ENCODE measurements at regions not wholly inside any gene's neighbourhood (a gene's known extent, or its start where the extent isn't known, plus 50 kb on each side); places are given as distances from the start of the nearest gene placed in this dataset.

GRCh38 chr17:62882284-62882683 is 74.2 kb upstream of the MARCHF10 start:
- DNase-seq (ENCODE audit: low spot score), result no peak

GRCh38 chr17:62880120-62880519 is 72.0 kb upstream of the MARCHF10 start:
- DNase-seq (ENCODE audit: low spot score), result no peak

- no peak for DNase-seq (ENCODE audit: low spot score)
These were observed 68.7 kb upstream of the MARCHF10 start for GRCh38 chr17:62876673-62877405.

- no peak for DNase-seq (ENCODE audit: low spot score)
These were observed 67.9 kb upstream of the MARCHF10 start for GRCh38 chr17:62876063-62876462.

- DNase-seq (ENCODE audit: low spot score), result no peak
These were observed 67.2 kb upstream of the MARCHF10 start for GRCh38 chr17:62875296-62875695.

GRCh38 chr17:62871291-62871690 is 63.2 kb upstream of the MARCHF10 start:
- no peak for DNase-seq (ENCODE audit: low spot score)

- no peak for DNase-seq (ENCODE audit: low spot score)
These were observed 62.4 kb upstream of the MARCHF10 start for GRCh38 chr17:62870552-62870971.

- DNase-seq (ENCODE audit: low spot score), result no peak
These were observed 62.0 kb upstream of the MARCHF10 start for GRCh38 chr17:62870030-62870541.

GRCh38 chr17:62868723-62869122 is 60.6 kb upstream of the MARCHF10 start:
- DNase-seq (ENCODE audit: low spot score), result no peak

- DNase-seq (ENCODE audit: low spot score), result no peak
These were observed 59.9 kb upstream of the MARCHF10 start for GRCh38 chr17:62868008-62868407.

- DNase-seq (ENCODE audit: low spot score), result no peak
These were observed 59.2 kb upstream of the MARCHF10 start for GRCh38 chr17:62867303-62867702.

GRCh38 chr17:62866471-62866870 is 58.4 kb upstream of the MARCHF10 start:
- DNase-seq (ENCODE audit: low spot score), result no peak

GRCh38 chr17:62865586-62865985 is 57.5 kb upstream of the MARCHF10 start:
- no peak for DNase-seq (ENCODE audit: low spot score)

GRCh38 chr17:62862251-62862650 is 54.1 kb upstream of the MARCHF10 start:
- no peak for DNase-seq (ENCODE audit: low spot score)

- no peak for DNase-seq (ENCODE audit: low spot score)
These were observed 53.1 kb upstream of the MARCHF10 start for GRCh38 chr17:62860962-62861873.

GRCh38 chr17:62859146-62859545 is 51.0 kb upstream of the MARCHF10 start:
- no peak for DNase-seq (ENCODE audit: low spot score)

Measured in mucosa of gallbladder (tissue), 1 donor.